NB4 (cell line): ENCODE measurements at regions not wholly inside any gene's neighbourhood (a gene's known extent, or its start where the extent isn't known, plus 50 kb on each side); places are given as distances from the start of the nearest gene placed in this dataset.

Experiments used
- POLR2A ChIP-seq: IDR thresholded peaks from 2 replicates; pipeline ENCODE4 v1.6.1; 2011; ENCODE audit warnings: mild to moderate bottlenecking; ENCODE audit not compliant: insufficient read length; ENCODE audit errors: extremely low read depth
- TF ChIP-seq, protein P1 (sequence below): IDR thresholded peaks from one replicate; pipeline ENCODE4 v1.5.1; 2012; ENCODE audit warnings: low read depth, low read length
- TF ChIP-seq, protein P2 (sequence below): IDR thresholded peaks from 2 replicates; pipeline ENCODE4 v1.6.1; 2011; ENCODE audit warnings: low read depth, low read length

DNA sequence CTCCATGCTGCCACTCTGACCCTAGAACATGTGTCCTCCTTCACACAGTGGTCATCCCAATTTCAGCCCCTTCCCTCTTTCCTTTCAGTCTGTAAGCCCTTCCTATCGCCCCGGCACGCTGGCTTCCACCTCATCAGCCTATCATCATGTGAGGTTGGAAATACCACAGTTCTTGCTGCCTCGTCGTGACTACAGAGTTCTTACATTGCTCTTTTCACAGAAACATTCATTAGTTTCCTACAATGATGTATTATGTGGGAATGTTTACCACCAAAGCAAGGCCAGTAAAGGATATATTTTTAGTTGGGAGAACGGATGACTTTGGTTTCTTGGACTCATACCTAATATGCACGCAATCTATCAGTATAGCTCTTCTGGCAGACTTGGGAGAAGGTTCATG is 169.5 kb upstream of the BOD1L1 start:
- TF ChIP-seq POLR2A = no peak
- TF ChIP-seq, protein P1, sequence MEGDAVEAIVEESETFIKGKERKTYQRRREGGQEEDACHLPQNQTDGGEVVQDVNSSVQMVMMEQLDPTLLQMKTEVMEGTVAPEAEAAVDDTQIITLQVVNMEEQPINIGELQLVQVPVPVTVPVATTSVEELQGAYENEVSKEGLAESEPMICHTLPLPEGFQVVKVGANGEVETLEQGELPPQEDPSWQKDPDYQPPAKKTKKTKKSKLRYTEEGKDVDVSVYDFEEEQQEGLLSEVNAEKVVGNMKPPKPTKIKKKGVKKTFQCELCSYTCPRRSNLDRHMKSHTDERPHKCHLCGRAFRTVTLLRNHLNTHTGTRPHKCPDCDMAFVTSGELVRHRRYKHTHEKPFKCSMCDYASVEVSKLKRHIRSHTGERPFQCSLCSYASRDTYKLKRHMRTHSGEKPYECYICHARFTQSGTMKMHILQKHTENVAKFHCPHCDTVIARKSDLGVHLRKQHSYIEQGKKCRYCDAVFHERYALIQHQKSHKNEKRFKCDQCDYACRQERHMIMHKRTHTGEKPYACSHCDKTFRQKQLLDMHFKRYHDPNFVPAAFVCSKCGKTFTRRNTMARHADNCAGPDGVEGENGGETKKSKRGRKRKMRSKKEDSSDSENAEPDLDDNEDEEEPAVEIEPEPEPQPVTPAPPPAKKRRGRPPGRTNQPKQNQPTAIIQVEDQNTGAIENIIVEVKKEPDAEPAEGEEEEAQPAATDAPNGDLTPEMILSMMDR = no peak
- TF ChIP-seq, protein P2, sequence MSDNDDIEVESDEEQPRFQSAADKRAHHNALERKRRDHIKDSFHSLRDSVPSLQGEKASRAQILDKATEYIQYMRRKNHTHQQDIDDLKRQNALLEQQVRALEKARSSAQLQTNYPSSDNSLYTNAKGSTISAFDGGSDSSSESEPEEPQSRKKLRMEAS = no peak
